CD4-positive, alpha-beta T cell (primary cell): ENCODE measurements at regions not wholly inside any gene's neighbourhood (a gene's known extent, or its start where the extent isn't known, plus 50 kb on each side); places are given as distances from the start of the nearest gene placed in this dataset.

Source experiments
- ATAC-seq: fragments of 200-7000 bp; cut with Tn5 transposase; one replicate; pipeline ENCODE4 v1.10.0; 2022; ENCODE audit warnings: mild to moderate bottlenecking; ENCODE audit not compliant: poor library complexity
- CTCF ChIA-PET: fragments of 350-600 bp; sonication (Branson Sonifier 250); formaldehyde crosslinking; loops from one replicate; lab custom pipeline; 2021; ENCODE audit warnings: antibody characterized with exemption, inconsistent platforms; lab: Charles Lee
- POLR2A ChIA-PET: fragments of 350-600 bp; sonication (Branson Sonifier 250); formaldehyde crosslinking; loops from one replicate; lab custom pipeline; 2021; ENCODE audit warnings: antibody characterized with exemption, inconsistent platforms; lab: Charles Lee
- DNase-seq, 14 experiments: peaks; one replicate each; pipeline ENCODE4 v3.0.0-alpha.2; 2013 to 2020; ENCODE audit warnings: mixed read lengths in 2 of 14
- H3K27ac ChIP-seq, 2 donors: one replicate each; pipeline versions ENCODE4 v1.5.1 to v1.7.0; 2013; ENCODE audit warnings: low read length in 2 of 2, low read depth in 1 of 2, mild to moderate bottlenecking in 1 of 2
- H3K27me3 ChIP-seq, 2 experiments: 1 replicate in 1 of 2; 2 replicates in 1 of 2; pipeline versions ENCODE4 v1.6.1 to v1.7.0; 2013; ENCODE audit warnings: low read length in 2 of 2, control low read depth in 1 of 2, mild to moderate bottlenecking in 1 of 2, moderate library complexity in 1 of 2; ENCODE audit not compliant: insufficient read depth in 2 of 2, control insufficient read depth in 1 of 2
- H3K36me3 ChIP-seq: one replicate; pipeline ENCODE4 v1.6.1; 2013; ENCODE audit warnings: low read length, control low read depth; ENCODE audit not compliant: insufficient read depth
- H3K4me1 ChIP-seq: one replicate; pipeline ENCODE4 v1.6.1; 2013; ENCODE audit warnings: low read length, control low read depth; ENCODE audit not compliant: insufficient read depth
- H3K4me3 ChIP-seq: one replicate; pipeline ENCODE4 v1.5.1; 2013; ENCODE audit warnings: mild to moderate bottlenecking, low read length, moderate library complexity
- H3K9me3 ChIP-seq, 2 experiments: 1 replicate in 1 of 2; 2 replicates in 1 of 2; pipeline versions ENCODE4 v1.6.1 to v1.7.0; 2013; ENCODE audit warnings: low read length in 2 of 2, mild to moderate bottlenecking in 2 of 2, control low read depth in 1 of 2, moderate library complexity in 1 of 2; ENCODE audit not compliant: control insufficient read depth in 1 of 2, insufficient read depth in 1 of 2
- H3K27ac Mint-ChIP-seq: one replicate; pipeline ENCODE4 v1.8.0; 2020; ENCODE audit warnings: mixed read lengths
- H3K27me3 Mint-ChIP-seq: one replicate; pipeline ENCODE4 v1.8.0; 2021; ENCODE audit warnings: mixed read lengths
- H3K36me3 Mint-ChIP-seq: one replicate; pipeline ENCODE4 v1.8.0; 2021; ENCODE audit warnings: low read depth, mixed read lengths
- H3K4me1 Mint-ChIP-seq: one replicate; pipeline ENCODE4 v1.8.0; 2021; ENCODE audit warnings: low read depth, mixed read lengths
- H3K4me3 Mint-ChIP-seq: one replicate; pipeline ENCODE4 v1.8.0; 2020; ENCODE audit warnings: mild to moderate bottlenecking, mixed read lengths
- H3K9me3 Mint-ChIP-seq: one replicate; pipeline ENCODE4 v1.8.0; 2020; ENCODE audit warnings: mixed read lengths
- CTCF ChIP-seq: fragments of 200-600 bp; IDR thresholded peaks from one replicate; pipeline ENCODE4 v1.8.0; 2022; ENCODE audit warnings: antibody characterized with exemption, mild to moderate bottlenecking
- intact Hi-C, 2 experiments: fragments of 100-400 bp; cut with DNase I in 1 of 2; cut with micrococcal nuclease in 1 of 2; formaldehyde crosslinking; loops; one replicate each; pipeline versions ENCODE4 v1.15.1 to v1.9.0; 2023 to 2025; cut with DNase I, micrococcal nuclease

GRCh38 chr4:173930329-173930967 lies 353.0 kb downstream of the FBXO8 start:
- ChIA-PET POLR2A (no interaction called here), CTCF (no interaction called here)
- Mint-ChIP-seq H3K27ac (no peak overlapping the region), H3K27me3 (no peaks in the 10 kb centered on the region), H3K36me3 (no peaks in the 10 kb centered on the region), H3K4me1 (no peaks in the 10 kb centered on the region), H3K4me3 (no peak overlapping the region), H3K9me3 (no peaks in the 10 kb centered on the region)
- no peaks in the 10 kb centered on the region for H3K4me1 ChIP-seq
- ATAC-seq (no peak), DNase-seq (no peak)
- no peak overlapping the region for H3K27ac ChIP-seq
- H3K4me3 ChIP-seq = no peak overlapping the region
- no peaks in the 10 kb centered on the region for H3K9me3 ChIP-seq
- intact Hi-C loops = no loop called here
- TF ChIP-seq CTCF = no peak
- H3K27me3 ChIP-seq = no peaks in the 10 kb centered on the region
- no peaks in the 10 kb centered on the region for H3K36me3 ChIP-seq

- H3K27me3 Mint-ChIP-seq = no peaks in the 10 kb centered on the region
- ATAC-seq = no peak
- TF ChIP-seq CTCF = no peak
- no peak for DNase-seq
- POLR2A ChIA-PET = no interaction called here
- H3K4me1 Mint-ChIP-seq = no peaks in the 10 kb centered on the region
- H3K36me3 ChIP-seq = no peaks in the 10 kb centered on the region
- H3K27me3 ChIP-seq = no peaks in the 10 kb centered on the region
- H3K27ac ChIP-seq = no peak overlapping the region
- no peaks in the 10 kb centered on the region for H3K36me3 Mint-ChIP-seq
- no peak overlapping the region for H3K4me3 Mint-ChIP-seq
- CTCF ChIA-PET = no interaction called here
- no peaks in the 10 kb centered on the region for H3K9me3 Mint-ChIP-seq
- no peaks in the 10 kb centered on the region for H3K9me3 ChIP-seq
- intact Hi-C loops = no loop called here
- H3K4me3 ChIP-seq = no peak overlapping the region
- H3K4me1 ChIP-seq = no peaks in the 10 kb centered on the region
- no peak overlapping the region for H3K27ac Mint-ChIP-seq
These were observed 353.5 kb downstream of the FBXO8 start for GRCh38 chr4:173929921-173930320.

GRCh38 chr4:173924561-173924960 lies 358.9 kb downstream of the FBXO8 start:
- Histone ChIP-seq H3K4me1 (no peaks in the 10 kb centered on the region), H3K9me3 (no peaks in the 10 kb centered on the region), H3K27me3 (no peaks in the 10 kb centered on the region), H3K27ac (no peak overlapping the region), H3K36me3 (no peaks in the 10 kb centered on the region), H3K4me3 (no peak overlapping the region)
- Mint-ChIP-seq H3K4me1 (no peaks in the 10 kb centered on the region), H3K9me3 (no peaks in the 10 kb centered on the region), H3K27ac (no peak overlapping the region), H3K27me3 (peaks cover 5% of the 10 kb centered on the region), H3K36me3 (no peaks in the 10 kb centered on the region), H3K4me3 (no peak overlapping the region)
- ATAC-seq (no peak), DNase-seq (no peak)
- CTCF ChIA-PET = no interaction called here
- no peak for TF ChIP-seq CTCF
- intact Hi-C loops = no loop called here
- POLR2A ChIA-PET = interaction anchor here (1.1 kb wide), 1 partner anchor 21 kb away, joined by 3 read pairs; no protein-coding TSS in a partner anchor
